NCI-H2227 (cell line): ENCODE measurements at regions not wholly inside any gene's neighbourhood (a gene's known extent, or its start where the extent isn't known, plus 50 kb on each side); places are given as distances from the start of the nearest gene placed in this dataset.

ENCODE experiments used
- DNase-seq: peaks from one replicate; lab custom pipeline; 2025; ENCODE audit not compliant: unreplicated experiment; lab: John Stamatoyannopoulos, UW

DNA sequence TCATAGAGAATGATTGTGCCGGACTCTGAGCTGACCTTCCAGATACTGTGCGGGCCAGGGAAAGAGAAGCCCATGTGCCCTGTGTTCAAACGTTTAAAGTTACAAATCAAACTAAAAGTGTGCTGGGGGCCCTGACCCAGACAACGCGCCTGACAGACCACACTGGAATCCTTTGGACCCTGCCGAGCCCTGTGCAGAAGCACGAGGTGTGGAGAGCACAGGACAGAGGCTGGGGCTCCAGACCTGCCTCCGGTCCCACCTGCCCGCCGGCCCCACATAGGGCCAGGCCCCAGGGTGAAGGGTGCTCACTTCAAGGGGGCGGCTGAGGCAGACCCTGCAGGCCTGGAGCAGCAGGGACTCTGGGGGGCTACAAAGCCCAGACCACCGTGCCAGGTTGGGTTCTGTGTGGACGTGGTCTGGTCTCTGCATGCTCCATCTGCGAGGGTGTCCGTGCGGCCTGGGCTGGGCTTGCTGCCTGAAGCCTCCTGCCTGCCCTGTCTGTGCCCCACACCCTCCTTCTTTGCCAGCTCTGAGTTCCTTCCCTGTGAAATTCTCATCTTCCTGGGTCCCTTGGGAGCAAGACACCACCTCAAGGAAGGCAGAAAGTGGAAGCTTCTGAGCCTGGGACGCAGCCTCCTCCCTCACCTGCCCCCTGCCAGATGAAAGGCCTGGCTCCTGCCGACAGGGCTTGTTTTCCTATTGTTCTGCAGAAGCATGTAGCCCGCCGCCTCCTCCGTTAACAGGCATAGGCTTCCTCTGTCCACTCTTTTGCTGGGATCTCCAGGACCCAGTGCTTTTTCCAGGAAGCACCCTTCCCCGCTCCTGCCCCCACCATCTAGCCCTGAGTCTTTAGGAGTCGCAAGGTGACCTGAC, 186.2 kb downstream of the ERMARD start:
- DNase-seq = no peak

DNA sequence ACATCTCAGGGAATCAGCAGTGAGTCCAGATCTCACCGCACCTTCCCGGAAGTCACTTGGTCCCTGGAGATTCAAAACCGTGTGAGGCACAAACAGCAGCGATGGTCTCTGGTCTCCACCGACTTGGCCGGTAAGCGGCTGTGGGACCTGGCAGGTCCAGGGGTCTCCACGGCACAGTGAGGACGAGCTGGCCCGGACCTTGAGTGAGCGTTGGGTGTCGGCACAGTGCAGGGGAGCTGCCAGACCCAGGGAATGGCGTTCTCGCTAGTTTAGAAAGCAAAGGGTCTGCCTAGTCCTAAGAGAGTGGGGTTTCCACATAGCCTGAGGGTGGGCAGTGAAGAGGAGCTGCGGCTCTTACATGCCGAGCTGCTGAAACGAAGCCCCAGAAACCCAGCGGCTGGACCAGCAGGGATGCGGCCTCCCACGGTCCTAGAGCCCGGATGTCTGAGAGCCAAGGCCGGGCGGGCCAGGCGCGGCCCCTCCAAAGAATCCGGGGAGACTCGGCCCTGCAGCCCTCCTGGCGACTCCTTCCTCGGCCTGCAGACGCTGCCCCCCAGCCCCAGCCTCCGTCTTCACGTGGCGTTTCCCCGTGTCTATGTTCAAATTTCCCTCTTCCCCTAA, 185.0 kb downstream of the ERMARD start:
- DNase-seq = no peak

DNA sequence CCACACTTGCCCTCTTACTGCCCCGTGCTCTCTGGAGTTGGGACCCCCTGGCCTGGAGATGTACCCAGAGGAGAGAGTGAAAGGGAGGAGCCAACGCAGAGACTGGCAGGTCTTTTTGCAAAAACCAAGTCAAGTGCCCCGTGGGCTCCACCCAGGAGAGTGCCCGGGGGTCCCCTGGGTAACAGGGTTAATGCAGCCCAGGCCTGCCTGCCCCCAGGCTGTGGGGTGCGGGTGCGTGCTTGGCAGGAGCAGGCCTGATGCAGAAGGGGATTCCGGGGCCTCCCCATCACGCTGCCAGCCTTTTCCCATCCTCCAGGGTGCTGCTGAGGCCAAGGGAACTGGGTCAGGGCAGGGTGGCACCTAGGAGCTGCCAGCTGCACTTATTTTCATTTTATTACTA, 184.4 kb downstream of the ERMARD start:
- DNase-seq = no peak

DNA sequence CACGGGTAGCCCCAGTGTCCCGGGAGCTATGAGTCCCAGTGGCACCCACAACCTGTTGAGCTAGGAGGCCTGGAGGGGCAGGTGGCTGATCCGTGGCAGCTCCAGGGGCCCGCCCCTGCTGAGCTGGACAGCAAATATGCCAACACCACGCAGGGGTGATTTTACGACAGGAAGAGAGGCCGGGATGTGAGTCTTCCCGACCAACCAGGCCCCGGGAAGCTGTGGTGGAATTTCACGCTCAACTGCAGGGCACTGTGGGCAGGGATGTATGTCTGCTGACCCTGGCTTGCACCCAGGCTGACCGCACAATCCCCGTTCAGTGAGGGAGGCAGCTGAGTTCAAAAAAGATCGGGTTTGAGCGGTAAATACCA, 183.9 kb downstream of the ERMARD start:
- no peak for DNase-seq

DNA sequence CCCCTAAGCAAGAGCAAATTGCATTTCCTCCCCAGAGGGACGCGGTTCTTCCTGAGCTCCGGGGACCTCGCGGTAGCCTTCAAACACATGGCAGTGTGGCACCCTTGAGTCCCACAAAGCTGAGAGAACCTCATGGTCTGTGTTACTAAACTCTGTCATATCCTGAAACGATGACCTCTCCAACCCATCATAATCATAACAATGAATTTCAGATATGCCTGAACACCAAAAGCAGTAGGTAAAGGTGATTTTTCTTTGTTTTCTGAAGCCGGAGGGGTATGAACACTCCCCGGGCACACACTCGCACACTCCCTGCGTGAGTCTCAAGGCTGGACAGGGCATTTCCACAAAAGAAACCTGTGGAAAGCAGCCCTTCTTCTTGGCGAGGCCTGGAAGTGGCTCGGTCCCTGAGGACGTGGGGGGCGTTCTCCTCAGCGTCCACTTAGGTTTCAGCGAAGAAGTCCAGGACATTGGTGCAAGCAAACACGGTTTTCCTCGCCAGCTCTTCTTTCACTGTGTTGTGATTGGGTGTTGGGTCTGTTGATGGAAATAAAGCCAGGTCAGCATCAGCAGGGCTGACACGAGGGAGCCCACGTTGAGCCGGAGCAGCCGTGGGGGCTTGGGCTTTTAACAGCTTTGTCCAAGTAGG, 183.4 kb downstream of the ERMARD start:
- no peak for DNase-seq

DNA sequence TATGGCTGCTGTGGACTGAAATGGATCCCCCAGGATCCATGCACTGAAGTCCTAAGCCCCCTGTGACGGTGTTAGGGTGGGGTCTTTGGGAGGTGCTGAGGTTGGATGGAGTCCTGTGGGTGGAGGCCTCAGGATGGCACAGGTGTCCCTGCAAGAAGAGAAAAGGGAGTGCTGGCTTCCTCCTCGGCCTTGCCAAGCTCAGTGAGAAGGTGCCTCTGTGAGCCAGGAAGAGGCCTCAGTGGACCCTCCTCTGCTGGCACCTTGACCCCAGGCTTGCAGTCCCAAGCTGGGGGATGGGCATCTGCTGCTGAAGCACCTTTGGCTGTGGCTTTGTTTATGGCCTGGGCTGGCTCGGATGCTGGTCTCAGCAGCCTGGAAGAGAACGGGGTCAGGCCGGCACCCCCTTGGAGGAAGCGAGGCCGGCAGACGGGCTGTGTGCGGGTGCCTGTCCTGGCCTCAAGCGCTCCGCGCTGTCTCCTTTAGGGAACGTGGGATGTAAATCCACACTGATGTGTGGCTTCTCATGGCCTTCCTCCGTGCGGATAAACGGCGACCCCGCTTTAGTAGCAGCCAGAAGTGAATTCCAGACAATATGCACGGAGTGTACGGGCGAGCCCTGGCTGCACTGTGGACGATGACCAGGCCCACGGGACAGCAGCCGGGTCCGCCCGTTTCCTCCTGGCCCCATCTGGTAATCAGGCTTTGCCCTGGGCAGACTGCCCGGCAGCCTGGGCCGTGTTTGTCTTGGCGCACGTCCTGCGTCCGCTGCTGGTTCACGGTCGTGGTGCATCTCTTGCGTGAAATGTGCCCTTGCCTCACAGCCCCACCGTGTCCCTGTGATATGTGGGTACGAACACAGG, 182.6 kb downstream of the ERMARD start:
- DNase-seq = no peak

DNA sequence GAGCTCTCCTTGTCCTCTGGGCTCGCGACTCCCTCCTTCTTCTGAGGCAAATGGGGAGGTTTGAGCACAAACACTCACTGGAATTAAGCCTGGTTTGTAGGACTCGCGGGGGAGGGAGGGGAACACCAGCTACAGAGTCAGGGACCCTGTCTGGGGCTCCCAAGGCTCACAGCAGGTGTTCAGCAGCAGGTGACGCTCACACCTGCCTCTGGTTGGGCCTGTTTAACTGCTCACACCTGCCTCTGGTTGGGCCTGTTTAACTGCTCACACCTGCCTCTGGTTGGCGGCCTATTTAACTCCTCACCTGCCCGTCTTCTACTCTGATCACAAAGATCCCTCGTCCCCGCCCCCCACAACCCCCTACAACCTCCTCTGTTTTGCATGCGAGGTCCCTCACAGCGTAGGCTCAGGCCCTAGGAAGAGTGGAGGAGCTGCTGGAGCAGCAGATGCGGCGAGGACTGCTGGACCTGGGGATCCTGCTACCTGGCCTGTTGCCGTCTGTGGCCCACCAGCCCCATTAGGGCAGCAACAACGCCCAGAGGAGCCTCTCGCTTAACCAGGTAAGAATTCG, 181.9 kb downstream of the ERMARD start:
- DNase-seq = no peak

DNA sequence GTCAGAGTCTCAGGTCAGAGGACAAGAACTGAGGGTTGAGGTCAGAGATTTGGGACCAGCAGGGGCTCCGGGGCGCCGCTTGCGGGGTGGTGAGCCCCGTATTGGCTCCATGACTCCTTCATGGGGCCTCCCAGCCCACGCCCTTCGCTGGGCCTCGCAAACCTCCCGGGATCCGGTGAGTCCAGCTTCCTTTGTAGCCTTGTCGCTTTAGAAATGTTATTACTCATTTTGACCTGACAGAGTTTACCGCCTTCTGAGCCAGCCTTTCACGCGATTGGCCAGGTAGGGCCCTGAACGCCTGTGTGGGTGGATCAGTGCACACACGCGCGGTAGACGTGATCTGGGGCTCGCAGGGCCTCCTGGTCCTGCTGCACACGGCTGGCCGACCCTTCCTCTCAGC, 181.1 kb downstream of the ERMARD start:
- DNase-seq = no peak

DNA sequence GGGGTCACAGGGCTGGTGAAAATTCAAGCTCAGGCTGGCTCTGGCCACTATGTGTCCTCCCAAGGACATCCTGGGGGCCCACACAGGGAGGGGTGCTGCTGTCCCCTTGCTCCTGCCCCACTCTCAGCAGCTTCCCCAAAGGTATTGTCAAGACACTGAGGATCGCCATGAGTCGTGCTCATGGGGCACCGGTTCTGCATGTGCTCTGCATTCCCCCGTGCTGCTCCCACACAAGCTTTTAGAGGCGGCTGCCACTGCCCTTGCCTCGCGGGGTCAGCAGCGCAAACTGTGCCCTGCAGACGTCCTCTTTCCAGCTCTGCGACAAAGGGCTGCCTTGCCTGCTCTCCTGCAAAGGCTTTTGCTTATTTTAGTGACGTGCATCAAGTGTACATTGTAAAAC, 179.8 kb downstream of the ERMARD start:
- no peak for DNase-seq

DNA sequence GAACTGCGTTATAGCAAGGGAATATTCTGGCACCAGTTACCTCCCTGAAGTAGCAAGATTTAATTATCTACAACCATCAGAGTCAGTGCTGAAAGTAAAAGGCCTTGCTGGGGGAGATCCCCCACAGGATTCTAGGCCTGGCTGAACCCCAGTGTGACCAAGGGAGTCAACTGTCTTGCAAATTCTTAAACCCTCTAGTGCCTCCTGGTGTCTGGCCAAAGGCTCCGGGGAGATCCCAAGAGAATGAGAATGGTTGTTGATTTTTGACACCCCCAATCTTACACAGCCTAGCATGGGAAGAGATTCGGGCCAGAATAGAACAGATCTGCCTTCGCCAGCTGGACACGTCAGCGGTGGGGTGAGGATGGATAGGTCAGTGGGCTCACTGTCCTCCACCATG, 179.4 kb downstream of the ERMARD start:
- no peak for DNase-seq

DNA sequence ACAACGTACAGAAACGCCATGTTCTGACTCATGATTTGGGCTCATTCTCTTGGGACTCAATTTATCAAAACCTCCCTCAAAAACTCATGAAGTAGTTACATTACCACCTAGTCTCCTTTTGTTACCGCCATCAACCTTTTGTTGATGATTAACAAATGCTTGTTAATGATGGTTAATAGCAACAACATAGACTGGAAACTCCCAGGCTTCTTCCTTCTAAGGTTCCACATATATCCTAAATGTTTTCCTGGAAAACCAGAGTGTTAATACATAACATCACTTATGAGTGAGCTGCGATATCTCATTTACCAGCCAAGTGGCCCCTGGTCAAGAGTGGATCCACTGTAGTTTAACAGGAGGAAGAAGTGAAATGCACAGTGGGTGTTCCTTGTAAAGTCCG, 176.3 kb downstream of the ERMARD start:
- no peak for DNase-seq

DNA sequence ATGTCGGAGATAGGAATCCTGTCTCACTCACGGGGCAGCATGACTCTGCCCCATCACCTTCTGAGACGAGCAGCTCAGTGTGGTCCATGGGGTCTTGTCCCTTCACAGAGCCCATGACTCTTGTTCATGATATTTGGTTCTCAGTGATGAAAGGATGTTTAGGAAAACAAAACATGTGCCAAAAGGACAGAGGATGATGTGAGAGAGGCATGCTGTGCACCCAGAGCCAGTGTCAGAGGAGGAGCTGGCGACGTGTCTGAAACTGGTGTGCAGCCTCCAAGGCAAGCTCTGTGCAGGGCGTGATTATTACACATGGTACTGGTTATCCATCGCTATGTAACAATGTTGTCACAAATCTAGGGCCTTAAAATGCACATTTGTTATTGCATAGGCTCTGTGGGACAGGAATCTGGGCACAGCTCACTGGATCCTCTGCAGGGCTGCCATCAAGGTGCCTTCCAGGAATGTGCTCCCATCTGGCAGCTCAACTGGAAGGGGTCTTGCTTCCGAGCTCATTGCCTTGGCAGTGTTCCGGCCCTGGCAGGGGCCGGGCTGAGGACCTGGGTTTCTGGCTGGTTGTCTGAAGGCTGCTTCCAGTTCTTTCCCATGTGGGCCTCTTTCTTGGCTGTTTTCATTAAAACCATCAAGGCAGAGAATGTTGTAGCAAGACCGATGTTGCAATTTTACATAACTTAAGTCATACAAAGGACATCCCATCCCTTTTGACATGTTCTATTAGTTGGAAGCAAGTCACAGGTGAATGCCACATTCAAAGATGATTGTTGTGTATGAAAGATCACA, 175.4 kb downstream of the ERMARD start:
- no peak for DNase-seq

DNA sequence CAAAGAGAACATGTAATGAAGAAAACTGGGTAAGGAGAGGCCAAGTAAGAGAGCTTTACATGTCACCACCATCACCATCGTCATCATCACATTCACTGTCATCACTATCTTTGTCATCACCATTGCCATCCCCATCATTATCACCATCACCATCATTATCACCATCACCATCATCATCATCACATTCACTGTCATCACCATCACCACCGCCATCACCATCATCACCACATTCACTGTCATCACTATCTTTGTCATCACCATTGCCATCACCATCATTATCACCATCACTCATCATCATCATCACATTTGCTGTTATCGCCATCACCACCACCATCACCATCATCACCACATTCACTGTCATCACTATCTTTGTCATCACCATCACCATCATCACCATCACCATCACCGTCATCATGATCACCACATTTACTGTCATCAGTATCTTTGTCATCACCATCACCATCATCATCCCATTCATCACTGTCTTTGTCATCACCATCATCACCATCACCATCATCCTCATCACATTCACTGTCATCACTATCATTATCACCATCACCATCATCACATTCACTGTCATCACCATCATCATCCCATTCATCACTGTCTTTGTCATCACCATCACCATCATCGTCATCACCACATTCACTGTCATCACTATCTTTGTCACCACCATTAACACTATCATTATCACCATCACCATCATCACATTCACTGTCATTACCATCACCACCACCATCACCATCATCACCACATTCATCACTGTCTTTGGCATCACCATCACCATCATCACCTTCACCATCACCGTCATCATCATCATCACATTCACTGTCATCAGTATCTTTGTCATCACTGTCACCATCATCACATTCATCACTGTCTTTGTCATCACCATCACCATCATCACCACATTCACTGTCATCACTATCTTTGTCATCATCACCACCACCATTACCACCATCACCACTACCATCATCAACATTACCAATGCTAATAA, 172.3 kb downstream of the ERMARD start:
- no peak for DNase-seq

DNA sequence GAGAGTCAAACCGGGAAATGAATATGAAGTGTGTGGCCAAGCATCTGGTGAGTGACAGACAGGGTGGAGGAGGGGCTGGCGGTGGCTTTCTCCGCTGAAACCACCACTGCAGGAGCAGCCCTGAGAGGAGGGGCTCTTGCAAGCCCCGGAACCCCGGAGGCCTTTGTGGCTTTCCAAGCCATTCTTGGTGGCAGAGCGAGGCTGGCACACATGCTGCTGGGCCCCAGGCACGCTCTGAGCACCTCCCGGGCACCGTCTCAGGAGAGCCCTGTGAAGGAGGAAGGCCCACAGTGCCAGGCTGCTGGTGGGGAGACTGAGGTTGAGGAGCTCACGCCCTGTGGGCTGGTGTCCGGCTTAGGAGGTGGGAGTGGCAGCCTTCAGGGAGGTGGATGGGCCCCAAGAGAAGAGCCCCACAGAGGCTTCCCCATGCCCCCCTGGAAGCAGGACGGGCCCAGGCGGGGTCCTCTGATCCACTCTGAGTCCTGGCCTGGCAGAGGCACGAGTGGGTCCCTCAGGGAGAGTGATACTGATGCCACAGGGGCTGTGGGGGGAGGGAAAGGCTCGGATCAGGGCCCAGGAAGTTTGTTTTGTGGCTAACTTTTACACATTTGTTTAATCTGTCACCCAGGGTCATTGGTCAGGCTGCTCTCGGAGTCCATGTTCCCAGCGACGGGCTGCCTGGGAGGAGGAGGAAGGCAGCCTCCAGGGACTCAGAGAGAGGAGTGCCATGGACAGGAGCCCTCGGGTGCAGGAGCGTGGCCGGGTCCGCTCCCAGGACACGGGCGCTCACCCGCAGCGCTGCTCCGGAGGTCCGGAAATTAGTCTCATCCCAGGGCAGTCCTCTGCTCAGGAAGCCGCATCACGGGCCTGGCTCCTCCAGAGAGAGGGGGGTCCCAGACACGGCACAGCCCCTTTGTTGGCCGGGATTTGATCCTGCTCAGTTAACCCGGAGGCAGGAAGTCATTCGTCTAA, 170.7 kb downstream of the ERMARD start:
- DNase-seq = no peak

DNA sequence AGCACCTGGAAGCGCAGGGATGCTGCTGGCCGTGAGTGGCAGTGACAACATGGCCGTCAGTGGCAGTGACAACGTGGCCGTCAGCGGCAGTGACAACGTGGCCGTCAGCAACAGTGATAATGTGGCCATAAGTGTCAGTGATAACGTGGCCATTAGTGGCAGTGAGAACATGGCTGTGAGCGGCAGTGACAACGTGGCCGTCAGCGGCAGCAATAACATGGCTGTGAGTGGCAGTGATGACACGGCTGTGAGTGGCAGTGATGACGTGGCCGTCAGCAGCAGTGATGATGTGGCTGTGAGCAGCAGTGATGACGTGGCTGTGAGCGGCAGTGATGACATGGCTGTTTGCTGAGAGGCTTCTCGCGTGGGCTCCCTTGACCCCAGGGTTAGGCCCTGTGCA, 169.8 kb downstream of the ERMARD start:
- DNase-seq = no peak

DNA sequence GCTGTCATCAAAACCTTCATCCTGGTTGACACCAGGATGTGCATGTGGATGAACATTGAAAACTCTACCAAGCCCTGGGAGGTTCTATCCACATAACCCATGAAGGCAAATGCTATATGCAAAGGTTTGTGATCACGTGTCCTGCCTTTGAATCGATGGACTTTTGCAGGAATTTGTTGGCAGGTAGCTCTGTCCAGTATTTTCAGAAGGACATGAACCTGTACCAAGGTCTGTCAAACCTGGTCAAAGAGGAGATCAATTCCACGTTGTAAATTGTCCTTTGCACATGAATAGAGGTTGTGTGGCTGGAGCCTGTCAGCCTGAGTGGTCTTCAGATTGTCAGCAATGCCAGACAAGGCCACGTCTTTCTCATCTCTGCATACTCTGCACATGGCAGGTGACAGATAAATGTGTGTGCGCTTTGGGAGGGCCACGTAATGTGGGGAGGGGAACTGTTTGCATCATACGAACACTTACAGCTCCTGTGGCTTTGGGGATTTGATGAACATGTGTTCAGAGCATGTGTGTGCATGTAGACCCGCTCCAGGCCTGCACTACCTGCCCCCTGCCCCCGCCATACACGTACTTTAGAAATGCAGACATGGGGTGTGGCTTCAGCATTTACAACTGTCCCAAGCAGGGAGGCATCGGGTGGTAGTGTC, 169.1 kb downstream of the ERMARD start:
- DNase-seq = no peak

DNA sequence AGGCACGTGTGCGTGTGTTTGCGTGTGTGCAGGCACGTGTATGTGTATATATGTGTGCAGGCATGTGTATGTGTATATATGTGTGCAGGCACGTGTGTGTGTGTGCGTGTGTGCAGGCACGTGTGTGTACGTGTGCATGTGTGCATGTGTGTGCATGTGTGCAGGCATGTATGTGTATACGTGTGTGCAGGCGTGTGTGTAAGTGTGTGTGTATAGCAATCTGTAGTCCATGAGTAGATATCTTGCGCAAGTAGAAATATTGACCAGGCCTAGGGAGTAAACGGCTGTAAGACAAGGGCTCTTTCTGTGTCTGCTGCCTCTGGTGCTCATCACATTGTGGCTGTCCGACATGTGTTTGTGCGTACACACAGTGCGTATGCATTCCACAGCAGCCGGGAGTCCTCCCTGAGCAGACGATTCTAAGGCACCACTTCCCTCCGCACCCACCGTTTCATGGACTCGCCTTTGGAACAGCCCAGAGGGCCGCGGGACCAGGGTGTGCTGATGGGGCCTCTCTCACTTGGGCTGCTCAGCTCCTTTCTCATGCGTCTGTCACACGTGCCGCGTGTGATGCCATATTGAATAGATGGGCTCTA, 167.6 kb downstream of the ERMARD start:
- DNase-seq = no peak
